Left colon (tissue), 2 donors: ENCODE measurements at regions not wholly inside any gene's neighbourhood (a gene's known extent, or its start where the extent isn't known, plus 50 kb on each side); places are given as distances from the start of the nearest gene placed in this dataset.
"Not testable (repeated sequence)": the region's sequence is repeated elsewhere in the genome, so short reads cannot be mapped to it uniquely, and the experiment has no call there.

Experiments used
- ATAC-seq: fragments of 200-7000 bp; cut with Tn5 transposase; one replicate; pipeline ENCODE4 v1.9.1; 2020; ENCODE audit warnings: mild to moderate bottlenecking, moderate library complexity
- DNase-seq, 2 donors: peaks; one replicate each; pipeline ENCODE4 v3.0.0-alpha.2; 2020
- intact Hi-C, 2 donors: fragments of 100-400 bp; cut with DNase I in 1 of 2; cut with micrococcal nuclease in 1 of 2; formaldehyde crosslinking; loops; one replicate each; pipeline versions ENCODE4 v1.11.2 to v1.14.0; 2022; cut with DNase I, micrococcal nuclease
- donor health status: DM: no; HTN: no; CAD: no.
- donor health status: DM: yes; HTN: yes; CAD: no.

- intact Hi-C loops = no loop called here
- ATAC-seq (no peak), DNase-seq (no peak)
Observed at GRCh38 chr17:71446645-71447437, 674.0 kb upstream of the SOX9 start.

GRCh38 chr17:71447644-71448043, 673.2 kb upstream of the SOX9 start:
- intact Hi-C loops = no loop called here
- DNase-seq (no peak), ATAC-seq (no peak)

- DNase-seq, intact Hi-C loops, ATAC-seq: not testable (repeated sequence)
Observed at GRCh38 chr17:71450657-71451056, 670.2 kb upstream of the SOX9 start.

GRCh38 chr17:71453876-71454422, 666.9 kb upstream of the SOX9 start:
- no peak for DNase-seq
- intact Hi-C loops = no loop called here
- ATAC-seq = no peak

- no peak for DNase-seq
- ATAC-seq = no peak
- intact Hi-C loops = no loop called here
Observed at GRCh38 chr17:71455219-71455618, 665.6 kb upstream of the SOX9 start.

- ATAC-seq (no peak), DNase-seq (no peak)
- intact Hi-C loops = no loop called here
Observed at GRCh38 chr17:71458322-71458721, 662.5 kb upstream of the SOX9 start.

GRCh38 chr17:71460943-71461342, 659.9 kb upstream of the SOX9 start:
- intact Hi-C loops = no loop called here
- ATAC-seq (no peak), DNase-seq (peak in 1 of 2 donors; percentile 58)

- intact Hi-C loops = no loop called here
- DNase-seq = no peak
- no peak for ATAC-seq
Observed at GRCh38 chr17:71461498-71462169, 659.2 kb upstream of the SOX9 start.

- no peak for DNase-seq
- ATAC-seq = no peak
- intact Hi-C loops = no loop called here
Observed at GRCh38 chr17:71464241-71464640, 656.6 kb upstream of the SOX9 start.

- intact Hi-C loops = no loop called here
- ATAC-seq (no peak), DNase-seq (no peak)
Observed at GRCh38 chr17:71464751-71465150, 656.1 kb upstream of the SOX9 start.

- ATAC-seq = no peak
- no peak for DNase-seq
- intact Hi-C loops = no loop called here
Observed at GRCh38 chr17:71467719-71468118, 653.1 kb upstream of the SOX9 start.

GRCh38 chr17:71470062-71470461, 650.8 kb upstream of the SOX9 start:
- intact Hi-C loops = loop anchor here in 1 of 2 donors (5.0 to 10.0 kb wide), 2 partner anchors 647 to 1075 kb away; no protein-coding TSS in a partner anchor
- ATAC-seq = no peak
- DNase-seq = no peak

- intact Hi-C loops = loop anchor here in 1 of 2 donors (5.0 to 10.0 kb wide), 2 partner anchors 644 to 1072 kb away; no protein-coding TSS in a partner anchor
- DNase-seq = no peak
- ATAC-seq = peak; percentile 93
Observed at GRCh38 chr17:71472809-71473789, 647.7 kb upstream of the SOX9 start.

- intact Hi-C loops = loop anchor here in 1 of 2 donors (10.0 kb wide), 1 partner anchor 1067 kb away; no protein-coding TSS in a partner anchor
- ATAC-seq (no peak), DNase-seq (no peak)
Observed at GRCh38 chr17:71477356-71477755, 643.5 kb upstream of the SOX9 start.

- ATAC-seq (no peak), DNase-seq (no peak)
- intact Hi-C loops = no loop called here
Observed at GRCh38 chr17:71480099-71480498, 640.7 kb upstream of the SOX9 start.

- DNase-seq (no peak), ATAC-seq (no peak)
Observed at GRCh38 chr17:71482625-71483024, 638.2 kb upstream of the SOX9 start.

GRCh38 chr17:71484546-71484945, 636.3 kb upstream of the SOX9 start:
- intact Hi-C loops = no loop called here
- DNase-seq (no peak), ATAC-seq (no peak)

More at GRCh38 chr17:71482625-71483024, 638.2 kb upstream of the SOX9 start:
- intact Hi-C loops = no loop called here

GRCh38 chr17:71485426-71485825, 635.4 kb upstream of the SOX9 start:
- DNase-seq (no peak), ATAC-seq (no peak)
- intact Hi-C loops = no loop called here

GRCh38 chr17:71486261-71486660, 634.6 kb upstream of the SOX9 start:
- ATAC-seq (no peak), DNase-seq (no peak)
- intact Hi-C loops = no loop called here
